HG02943 (cell line): ENCODE measurements at regions not wholly inside any gene's neighbourhood (a gene's known extent, or its start where the extent isn't known, plus 50 kb on each side); places are given as distances from the start of the nearest gene placed in this dataset.

ENCODE experiments used
- ATAC-seq: cut with Tn5 transposase; IDR thresholded peaks from one replicate; pipeline ENCODE4 v1.9.1; 2021; ENCODE audit warnings: mild to moderate bottlenecking, low read depth, moderate library complexity; ENCODE audit not compliant: unreplicated experiment

DNA sequence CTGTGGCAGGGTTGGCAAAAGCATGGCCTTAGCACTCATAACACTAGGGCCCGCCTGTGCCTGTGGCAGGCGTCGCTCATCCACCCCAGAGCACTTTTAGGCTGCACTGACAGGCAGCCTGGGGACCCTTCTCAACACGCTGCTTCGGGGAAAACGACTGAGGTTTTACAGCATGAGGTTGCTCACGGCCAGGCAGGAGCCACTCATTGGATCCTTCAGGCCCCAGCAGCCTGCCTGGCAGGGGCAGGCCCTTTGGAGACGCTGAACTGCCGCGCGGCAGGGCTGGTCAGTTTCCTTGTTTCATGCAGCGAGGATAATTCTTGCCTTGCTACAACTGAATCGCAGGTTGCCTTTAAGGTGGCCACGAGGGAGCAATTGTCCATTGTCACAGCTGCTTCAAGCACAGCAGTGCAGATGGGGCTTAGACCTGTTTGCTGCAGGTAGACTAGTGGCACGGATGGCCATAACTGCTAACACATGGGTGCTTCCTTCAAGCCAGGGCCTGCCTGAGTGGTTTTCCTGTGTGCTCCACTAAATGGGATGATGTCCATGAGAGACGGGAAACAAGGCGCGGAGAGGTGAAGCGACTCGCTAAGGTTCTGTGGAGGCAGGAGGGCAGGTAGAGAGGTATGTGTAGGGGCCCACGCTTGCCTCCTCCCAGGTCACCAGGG is 49.9 kb upstream of the HS6ST1 start:
- ATAC-seq, result no peak

DNA sequence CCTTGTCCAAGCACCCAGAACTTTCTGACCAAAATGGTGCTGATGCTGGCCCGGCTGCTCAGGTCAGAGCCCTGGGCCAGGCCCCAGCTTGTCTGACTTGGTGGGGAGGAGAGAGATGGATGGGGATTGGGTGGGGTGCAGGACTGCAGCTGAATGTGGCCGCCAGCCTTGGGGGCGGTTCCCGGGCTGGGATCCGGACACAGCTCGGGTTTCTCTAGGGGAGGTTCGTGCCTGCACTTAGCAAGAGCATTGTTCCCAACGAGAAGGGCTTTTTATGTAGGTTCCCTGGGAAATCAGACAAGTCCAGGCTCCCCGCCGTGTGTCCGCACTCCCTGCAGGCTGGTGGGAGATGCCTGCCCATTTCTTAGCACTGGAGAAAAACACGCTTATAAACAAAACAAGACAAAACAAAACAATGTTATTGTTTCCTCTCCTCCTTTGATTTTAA is 50.5 kb upstream of the HS6ST1 start:
- ATAC-seq, result no peak

DNA sequence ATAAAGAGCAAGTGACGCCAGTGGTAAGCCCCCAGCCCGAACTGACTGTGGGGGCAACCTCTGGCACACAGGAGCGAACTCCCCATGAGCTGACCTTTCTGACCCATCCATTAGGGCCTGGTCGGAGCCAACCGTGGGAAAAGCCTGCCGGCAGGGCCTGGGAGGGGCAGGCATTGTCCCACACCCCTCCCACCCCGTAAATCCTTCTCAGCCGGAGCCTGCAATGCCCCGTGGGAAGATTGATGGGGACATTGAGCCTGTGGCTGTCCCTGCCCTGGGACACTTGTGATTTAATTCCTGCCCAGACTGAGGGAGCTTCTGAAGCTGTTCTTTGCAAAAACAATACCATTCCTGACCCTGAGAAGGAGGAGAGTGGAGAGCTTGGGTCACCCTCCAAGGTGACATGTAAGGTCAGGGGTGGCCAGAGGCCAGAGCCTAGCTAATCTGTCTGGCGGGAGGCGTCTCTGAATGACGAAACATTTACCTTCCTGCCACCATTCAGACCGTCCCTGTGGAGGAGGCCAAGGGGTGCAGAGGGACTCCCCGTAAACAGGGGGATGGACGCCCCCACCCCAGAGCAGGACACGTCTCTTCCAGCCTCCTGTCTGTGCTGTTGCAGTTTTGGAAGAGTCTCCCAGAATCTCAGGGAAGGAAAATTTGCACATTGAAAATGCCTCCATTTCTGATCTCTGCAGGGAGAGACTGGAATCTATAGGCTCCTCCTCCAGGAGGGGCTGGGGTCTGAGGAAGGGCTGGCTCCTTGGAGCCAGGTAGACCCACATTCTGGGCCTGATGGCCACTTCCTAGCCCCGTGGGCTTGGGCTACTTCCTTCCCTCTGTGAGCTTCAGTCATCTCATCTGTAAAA is 51.2 kb upstream of the HS6ST1 start:
- ATAC-seq, result no peak

DNA sequence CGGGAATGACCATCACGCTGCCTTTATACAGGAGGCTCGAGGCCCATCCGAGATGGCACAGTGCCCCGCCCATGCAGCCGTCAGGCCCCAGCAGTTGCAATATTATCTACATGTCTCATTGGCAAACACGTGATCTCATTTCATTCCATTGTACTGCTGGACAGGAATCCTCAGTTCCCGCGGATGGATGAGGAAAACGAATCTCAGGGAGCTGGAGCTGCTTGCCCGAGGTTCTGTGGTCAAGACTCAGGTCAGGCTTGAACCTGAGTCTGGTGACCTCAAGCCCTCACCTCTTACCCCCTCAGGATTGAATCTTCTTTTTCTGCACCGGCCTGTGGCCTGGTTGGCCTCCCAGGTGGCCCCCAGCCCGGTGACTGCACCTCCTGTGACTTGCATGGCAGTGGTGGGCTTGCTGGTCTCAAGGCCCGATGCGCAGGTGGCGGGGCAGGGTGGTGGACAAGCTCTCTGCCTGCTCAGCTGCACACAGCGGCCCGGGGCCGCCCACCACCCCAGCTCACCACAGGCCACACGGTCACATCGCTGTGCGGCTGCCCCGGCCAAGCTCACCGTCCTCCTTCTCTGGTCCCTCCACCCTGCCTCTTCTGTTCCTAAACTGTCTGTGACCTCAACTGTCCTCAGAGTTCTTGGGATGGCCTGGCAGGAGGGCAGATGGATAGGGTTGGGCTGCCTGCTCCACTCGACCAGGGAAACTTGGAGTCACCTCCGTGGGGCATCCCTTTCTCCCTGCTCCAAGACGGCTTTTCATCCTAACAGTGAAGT is 52.0 kb upstream of the HS6ST1 start:
- no peak for ATAC-seq

DNA sequence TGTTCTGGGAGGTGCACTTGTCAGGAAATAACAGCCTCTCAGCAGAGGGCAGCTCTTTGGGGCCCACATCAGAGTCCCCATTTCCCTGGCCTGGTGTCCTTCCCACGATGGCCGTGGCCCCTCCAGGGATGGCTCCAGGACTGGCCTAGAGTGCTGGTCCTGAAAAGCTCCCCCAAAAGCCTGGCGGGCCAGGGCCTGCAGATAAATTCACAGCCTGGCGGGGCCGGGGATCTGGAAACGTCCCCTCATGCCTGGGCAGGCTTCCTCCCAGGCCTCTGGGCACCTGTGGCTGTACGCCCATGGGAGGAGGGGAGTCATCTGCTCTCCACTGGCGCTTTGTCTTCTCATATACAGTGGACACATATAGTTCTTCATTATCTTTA is 52.6 kb upstream of the HS6ST1 start:
- ATAC-seq, result no peak

DNA sequence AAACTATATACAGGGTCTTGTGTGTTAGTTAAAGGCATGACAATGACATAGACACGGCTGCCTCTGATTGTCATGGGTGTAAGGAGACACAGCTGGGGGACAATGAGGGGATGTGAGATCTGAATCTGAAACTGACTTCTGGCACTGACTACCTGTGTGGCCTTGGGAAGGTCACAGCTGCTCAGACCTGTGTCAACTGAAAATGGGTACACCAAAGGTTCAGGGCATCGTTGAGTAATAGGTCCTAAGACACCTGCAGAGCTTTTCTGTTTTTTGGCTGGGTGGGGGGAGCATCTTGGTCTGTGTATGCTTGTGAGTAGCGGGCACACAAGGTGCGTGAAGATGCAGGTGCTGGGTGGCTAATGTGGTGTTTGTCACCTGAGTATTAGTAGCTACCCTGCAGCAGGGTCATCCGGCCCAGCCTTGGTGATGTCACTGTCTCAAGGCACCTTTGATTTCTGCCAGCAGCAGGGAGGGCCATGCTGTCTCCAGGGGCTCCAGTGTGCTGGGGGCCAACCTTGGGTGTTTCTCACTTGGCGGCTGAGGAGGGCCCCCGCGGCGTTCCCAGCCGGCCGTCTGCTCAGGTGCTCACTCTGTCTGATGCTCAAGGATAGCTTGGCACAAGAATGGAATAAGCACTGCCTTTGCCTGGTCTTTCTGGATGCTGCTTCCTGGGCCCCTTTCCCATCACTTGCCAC is 53.1 kb upstream of the HS6ST1 start:
- ATAC-seq, result no peak

DNA sequence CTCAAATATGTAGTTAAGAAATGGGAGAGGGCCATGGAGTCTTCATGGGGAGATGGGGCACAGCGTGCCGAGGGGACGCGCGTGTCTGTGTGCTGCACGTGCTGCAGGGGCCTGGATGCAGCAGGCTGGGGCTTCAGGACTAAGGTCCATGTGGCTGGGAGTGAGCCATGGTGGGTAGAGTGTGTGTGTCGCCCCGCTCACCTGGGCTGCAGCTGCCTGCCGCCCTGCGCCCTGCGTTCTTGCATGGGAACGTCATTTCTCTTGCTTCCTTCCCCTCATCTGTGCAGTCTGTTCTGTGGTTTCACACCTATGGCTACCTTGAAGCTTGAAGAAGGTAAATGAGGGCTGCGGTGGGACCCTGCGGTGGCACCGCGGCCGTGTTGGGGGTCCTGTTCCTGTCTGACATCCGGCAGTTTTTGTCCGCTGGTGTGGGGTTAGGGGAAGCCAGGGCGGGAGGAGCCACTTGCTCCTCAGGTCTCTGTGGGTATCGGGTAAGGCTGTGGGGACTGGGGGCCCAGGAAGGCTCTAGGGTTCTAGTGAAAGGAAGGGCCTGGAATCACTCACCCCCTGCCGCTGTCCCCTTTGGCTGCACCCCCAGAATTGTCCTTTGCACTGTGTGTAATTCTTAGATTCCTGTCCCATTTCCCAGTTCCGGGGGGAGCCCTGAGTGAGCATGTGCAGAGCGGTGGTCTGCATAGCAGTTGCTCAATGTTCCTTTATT is 54.1 kb upstream of the HS6ST1 start:
- no peak for ATAC-seq

DNA sequence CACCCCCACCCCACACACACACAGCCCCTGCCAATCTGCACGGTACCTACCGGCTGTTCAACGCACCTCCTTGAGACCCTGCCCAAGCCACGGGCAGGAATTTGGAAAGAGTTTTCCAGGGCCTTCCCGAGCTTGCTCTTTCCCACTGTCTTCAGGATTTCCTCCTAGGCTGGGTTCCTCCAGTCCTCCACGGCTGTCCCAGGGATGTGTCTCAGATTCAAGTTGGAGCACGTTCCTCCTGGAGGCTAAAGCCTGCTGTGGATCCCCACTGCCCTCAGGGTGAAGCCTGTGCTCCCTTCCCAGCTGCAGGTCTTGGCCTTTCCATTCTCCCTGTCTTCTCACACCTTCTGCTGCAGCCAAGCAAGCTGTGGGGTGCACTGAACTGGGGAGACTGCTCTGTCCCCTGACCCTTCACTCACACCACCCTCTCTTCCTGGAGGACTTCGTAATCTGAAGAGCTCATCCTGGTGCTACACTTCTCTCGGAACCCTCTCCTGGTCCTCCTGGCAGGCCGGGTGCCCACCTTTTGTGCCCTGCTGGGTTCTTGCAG is 54.9 kb upstream of the HS6ST1 start:
- no peak for ATAC-seq

DNA sequence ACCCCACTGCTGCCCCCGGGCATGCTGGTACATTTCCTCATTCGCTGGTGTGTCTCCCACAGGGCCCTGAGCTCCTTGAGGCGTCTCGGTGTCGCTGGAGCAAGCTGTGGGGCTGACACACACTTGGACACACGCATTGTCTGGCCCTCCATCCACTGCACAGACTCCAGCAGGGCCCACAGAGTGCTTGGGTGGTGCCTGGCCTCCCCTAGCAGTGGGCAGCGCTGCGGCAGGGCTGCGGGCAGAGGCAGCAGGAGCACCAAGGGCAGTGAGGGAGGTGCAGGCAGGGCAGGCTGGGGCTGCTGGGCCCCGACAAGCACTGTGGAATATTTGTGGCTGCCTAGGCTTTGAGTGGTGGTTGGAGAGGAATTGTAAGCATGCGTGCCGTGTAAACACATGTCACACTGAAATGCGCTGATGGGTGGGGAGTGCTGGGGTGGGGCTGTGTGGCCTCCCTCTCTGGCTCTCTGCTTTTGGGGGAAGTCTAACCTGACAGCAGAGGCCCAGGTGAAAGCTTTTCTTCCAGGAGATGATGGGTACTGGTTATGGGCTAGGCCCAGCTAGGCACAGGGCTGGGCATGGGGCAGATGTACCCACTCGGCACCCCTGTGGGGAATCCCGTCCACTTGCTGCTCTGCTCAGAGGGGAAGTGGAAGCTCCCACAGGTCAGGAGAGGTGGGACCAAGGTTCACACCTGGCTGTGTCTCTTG is 55.5 kb upstream of the HS6ST1 start:
- no peak for ATAC-seq

DNA sequence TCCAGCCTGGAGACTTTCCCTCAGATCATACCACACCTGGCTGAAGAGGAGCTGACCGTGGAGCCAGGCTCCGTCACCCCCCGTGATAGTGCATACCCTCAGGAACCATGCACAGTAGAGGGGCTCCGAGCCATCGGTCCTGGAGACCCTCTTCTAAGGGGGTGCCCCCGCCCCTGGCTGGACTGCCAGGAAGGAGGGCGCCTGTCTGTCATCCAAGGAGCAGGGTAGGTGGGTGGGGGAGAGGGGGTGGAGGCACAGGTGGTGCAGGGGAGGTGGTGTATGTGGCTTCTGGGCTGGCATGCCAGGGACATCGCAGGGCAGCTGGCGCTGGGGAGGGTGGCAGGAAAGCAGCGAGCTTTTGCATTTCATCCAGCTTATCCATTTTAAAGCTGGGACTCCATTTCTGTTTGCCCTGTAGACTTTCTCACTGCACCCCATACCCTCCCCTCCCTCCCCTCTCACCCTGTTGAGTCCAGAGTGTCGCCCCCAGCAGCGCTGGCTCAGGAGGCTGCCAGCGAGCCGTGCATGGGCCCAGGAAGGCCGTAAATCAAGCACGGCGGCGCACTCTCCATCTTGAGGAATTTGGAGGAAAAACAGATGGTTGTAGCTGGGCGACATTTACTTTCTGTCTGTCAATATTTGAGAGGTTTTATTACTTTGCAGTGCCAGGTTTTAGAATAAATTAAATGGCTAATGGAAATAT is 56.2 kb upstream of the HS6ST1 start:
- ATAC-seq, result no peak

DNA sequence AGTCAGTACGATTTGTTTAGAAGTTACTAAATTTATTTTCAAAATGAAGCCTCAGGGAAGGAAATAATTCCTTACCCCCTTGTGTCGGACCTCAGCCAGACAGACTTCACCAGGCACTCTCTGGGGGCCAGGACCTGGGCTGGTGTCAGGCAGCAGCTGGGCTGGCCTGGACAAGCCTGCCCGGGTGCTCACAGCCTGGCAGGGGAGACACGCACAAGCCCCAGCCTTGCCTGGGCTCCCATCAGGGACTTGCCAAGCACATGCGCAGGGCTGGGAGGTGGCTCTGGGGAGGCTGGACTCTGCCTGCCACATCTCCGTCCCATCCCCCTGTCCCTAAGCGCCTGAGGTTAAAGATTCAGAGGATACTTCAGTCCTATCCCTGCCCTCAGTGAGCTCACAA is 56.8 kb upstream of the HS6ST1 start:
- no peak for ATAC-seq

DNA sequence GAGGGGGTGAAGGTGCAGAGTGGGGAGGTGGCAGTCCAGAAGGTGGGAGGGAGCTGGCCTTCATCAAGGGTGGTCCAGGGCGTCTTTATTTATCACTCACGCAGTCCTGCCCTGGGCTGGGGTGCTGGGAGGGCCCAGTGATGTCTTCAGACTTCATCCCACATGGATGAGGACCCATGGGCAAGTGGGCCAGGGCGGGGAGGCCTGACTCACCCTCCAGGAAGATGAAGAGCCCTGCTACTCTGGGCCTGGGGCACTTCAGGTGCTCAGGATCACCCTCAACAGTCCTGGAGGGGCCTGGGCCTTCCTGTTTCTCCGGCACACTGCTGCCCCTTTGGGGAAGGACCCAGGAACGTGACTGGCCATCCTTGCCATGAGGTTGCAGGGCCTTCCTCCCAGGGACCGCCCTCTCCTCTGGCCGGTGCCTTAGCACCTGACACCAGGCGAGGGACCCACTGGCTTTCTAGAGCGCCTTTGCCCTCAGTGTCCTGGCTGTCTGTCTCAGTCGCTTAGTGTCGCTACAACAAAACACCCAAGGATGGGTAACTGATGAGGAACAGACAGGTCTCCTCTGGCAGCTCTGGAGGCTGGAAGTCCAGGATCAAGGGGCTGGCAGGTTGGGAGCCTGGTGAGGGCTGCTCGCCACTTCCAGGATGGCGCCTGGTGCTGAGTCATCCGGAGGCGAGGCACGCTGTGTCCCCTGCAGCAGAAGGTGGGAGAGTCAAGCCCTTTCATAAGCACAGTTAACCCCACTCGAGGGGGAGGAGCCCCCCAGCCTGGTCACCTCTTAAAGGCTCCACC is 57.8 kb upstream of the HS6ST1 start:
- ATAC-seq, result no peak

DNA sequence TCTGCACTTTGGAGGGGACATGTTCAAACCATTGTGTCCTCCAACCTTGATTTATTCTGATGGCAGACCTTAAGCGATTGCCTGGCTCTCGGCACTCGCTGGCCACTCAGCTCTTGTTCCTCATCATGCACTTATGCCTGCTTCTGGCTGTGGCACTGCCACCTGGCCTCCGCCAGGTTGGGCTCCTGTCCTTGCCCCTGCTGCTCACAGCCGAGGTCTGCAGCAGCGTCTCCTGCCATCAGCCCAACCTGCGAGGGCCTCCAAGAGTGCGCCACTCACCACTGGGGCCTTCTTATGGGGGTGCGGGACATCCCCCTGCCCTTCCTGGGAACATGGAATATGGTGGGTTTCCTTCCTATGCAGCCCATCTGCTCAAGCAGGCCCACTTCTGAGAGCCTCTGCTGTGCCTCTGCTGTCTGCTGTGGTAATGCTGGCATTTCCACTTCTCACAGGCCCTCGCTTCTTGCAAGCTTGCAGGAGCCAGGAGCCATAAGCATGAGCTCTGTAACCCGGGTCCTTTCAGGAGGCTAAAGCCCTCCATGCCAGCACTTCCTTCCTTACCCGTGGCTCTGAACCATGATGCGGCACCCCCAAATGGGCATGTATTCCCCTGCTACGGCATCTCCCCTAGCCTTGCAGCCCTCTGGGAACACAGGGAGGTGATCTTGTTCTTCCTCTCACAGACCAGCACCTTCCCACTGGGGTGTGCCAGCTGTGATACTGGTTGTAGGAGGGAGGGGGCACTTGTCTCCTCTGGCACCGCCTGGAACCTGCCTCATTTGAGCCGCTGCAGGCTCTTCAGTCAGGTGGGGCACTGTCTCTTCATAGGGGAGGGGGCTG is 58.6 kb upstream of the HS6ST1 start:
- no peak for ATAC-seq

DNA sequence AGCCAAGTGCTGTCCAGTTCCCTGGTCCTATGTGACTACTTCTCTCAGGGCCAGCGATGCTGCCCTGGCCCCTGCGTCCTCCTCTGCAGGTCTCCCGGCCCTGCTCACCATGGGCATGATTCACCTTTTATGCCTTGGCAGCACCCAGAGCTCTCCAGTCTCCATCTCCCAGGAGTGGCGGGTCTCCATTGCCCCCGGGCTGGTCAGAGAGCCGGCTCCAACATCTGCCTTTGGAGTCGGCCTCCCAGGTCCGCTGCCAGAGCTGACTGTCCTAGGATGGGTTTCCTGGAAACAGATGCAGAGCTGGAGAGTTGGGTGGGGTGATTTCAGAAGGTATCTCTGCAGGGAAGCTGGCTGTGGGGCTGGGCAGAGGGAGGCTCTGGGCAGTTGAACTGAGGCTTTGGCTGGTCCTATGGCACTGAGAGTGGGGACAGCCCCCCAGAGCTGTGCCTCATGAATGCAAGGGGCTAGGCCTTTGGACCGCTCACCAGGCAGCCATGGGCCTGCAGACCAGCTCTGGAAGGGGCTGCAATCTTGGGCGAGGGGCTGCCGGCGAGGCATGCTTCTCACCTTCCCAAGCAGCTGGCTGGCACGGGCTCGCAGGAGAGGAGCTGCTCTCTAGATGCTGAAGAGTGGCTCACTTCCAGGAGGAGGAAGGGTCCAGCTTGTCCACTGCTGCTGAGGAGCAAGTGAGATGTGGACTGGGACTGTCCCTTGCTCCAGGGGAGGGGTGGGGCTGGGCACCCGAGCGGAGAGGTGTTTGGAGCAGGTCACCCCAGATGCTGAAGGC is 59.8 kb upstream of the HS6ST1 start:
- no peak for ATAC-seq

DNA sequence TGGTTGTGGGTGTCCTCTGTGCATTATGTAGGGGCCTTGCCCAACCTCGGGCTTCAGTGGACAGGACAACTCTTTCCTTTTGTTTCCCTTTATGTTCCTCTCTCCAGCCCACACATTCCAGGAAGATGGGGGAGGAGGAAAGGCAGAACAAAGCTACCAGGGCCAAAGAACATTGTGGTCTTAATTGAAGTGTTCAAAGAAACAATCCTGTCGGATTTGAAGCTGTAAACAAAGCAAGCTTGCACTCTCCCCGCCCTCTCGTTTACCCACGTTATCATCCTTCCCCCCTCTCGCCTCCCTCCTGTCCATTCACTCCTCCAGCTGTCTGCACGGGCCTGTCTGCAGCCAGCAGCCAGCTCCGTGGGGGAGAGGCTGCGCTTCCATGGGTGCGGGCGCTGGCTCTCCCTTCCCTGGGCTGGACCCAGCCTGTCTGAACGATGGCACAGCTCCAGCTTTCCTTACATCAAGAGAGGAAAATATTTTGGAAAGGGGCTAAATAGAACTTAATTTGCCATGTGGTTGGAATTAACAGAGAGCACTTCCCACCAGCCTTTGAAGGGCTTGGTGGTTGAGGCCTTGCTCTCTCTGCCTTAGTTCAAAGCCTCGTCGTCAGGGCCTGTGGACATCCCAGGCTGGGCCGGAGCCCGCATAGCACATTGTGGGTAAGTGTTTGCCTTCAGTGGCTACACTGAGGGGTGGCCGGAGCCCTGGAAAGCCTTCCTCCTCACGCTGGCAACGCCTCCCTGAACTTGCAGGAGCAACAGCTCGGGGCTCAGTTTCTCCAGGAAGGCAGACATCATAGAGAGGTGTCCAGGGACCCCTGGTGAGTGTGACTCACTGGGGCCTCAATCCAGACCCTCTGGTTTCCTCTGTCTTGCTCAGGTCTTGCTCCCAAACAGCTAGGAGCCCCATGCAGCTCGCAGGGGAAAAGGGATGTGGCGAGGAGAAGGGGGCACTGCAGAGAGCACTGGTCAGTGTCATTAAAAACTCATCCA is 60.6 kb upstream of the HS6ST1 start:
- no peak for ATAC-seq
